ENCODE measurements at regions not wholly inside any gene's neighbourhood (a gene's known extent, or its start where the extent isn't known, plus 50 kb on each side); places are given as distances from the start of the nearest gene placed in this dataset.
A peak's percentile ranks its signal among the peaks of the same experiment; 100 is the strongest.

- DNase-seq (ENCODE audit: insufficient read length, low spot score) (no peak), FAIRE-seq (no peak)
- TF ChIP-seq POLR2A (IDR thresholded peaks at IDR 0.05; ENCODE audit: low read depth, low read length) = no peak
Measured at GRCh38 chr3:161950318-161950868, 453.8 kb downstream of the OTOL1 start.

- no peak for FAIRE-seq
- no peak for TF ChIP-seq POLR2A (IDR thresholded peaks at IDR 0.05; ENCODE audit: low read depth, low read length)
Measured at GRCh38 chr3:161957467-161957866, 460.9 kb downstream of the OTOL1 start.

GRCh38 chr3:161964857-161965256 is 468.2 kb downstream of the OTOL1 start:
- FAIRE-seq (no peak), DNase-seq (ENCODE audit: insufficient read length, low spot score) (no peak)
- TF ChIP-seq POLR2A (IDR thresholded peaks at IDR 0.05; ENCODE audit: low read depth, low read length) = no peak

More at GRCh38 chr3:161957467-161957866, 460.9 kb downstream of the OTOL1 start:
- no peak for DNase-seq (ENCODE audit: insufficient read length, low spot score)

GRCh38 chr3:161969867-161970266 is 473.3 kb downstream of the OTOL1 start:
- DNase-seq (ENCODE audit: insufficient read length, low spot score) = no peak
- TF ChIP-seq POLR2A (IDR thresholded peaks at IDR 0.05; ENCODE audit: low read depth, low read length) = no peak
- no peak for FAIRE-seq

- no peak for TF ChIP-seq POLR2A (IDR thresholded peaks at IDR 0.05; ENCODE audit: low read depth, low read length)
- FAIRE-seq (no peak), DNase-seq (ENCODE audit: insufficient read length, low spot score) (no peak)
Measured at GRCh38 chr3:161975201-161975600, 478.6 kb downstream of the OTOL1 start.

GRCh38 chr3:161977063-161977462 is 480.5 kb downstream of the OTOL1 start:
- DNase-seq (ENCODE audit: insufficient read length, low spot score) (no peak), FAIRE-seq (peak; percentile 50)
- TF ChIP-seq POLR2A (IDR thresholded peaks at IDR 0.05; ENCODE audit: low read depth, low read length) = no peak

GRCh38 chr3:161977850-161978249 is 481.2 kb downstream of the OTOL1 start:
- no peak for TF ChIP-seq POLR2A (IDR thresholded peaks at IDR 0.05; ENCODE audit: low read depth, low read length)
- no peak for FAIRE-seq
- DNase-seq (ENCODE audit: insufficient read length, low spot score) = no peak

GRCh38 chr3:161987933-161988332 is 491.3 kb downstream of the OTOL1 start:
- TF ChIP-seq POLR2A (IDR thresholded peaks at IDR 0.05; ENCODE audit: low read depth, low read length) = no peak
- FAIRE-seq = no peak
- no peak for DNase-seq (ENCODE audit: insufficient read length, low spot score)

GRCh38 chr3:161989012-161989411 is 492.4 kb downstream of the OTOL1 start:
- no peak for DNase-seq (ENCODE audit: insufficient read length, low spot score)
- no peak for TF ChIP-seq POLR2A (IDR thresholded peaks at IDR 0.05; ENCODE audit: low read depth, low read length)
- peak; percentile 64 for FAIRE-seq

GRCh38 chr3:161990036-161990435 is 493.4 kb downstream of the OTOL1 start:
- DNase-seq (ENCODE audit: insufficient read length, low spot score) (no peak), FAIRE-seq (no peak)
- TF ChIP-seq POLR2A (IDR thresholded peaks at IDR 0.05; ENCODE audit: low read depth, low read length) = no peak

GRCh38 chr3:161991901-161992540 is 495.4 kb downstream of the OTOL1 start:
- FAIRE-seq = no peak
- TF ChIP-seq POLR2A (IDR thresholded peaks at IDR 0.05; ENCODE audit: low read depth, low read length) = no peak

GRCh38 chr3:161999846-162000245 is 503.2 kb downstream of the OTOL1 start:
- DNase-seq (ENCODE audit: insufficient read length, low spot score) (no peak), FAIRE-seq (no peak)

More at GRCh38 chr3:161991901-161992540, 495.4 kb downstream of the OTOL1 start:
- DNase-seq (ENCODE audit: insufficient read length, low spot score) = no peak

GRCh38 chr3:162007722-162008121 is 511.1 kb downstream of the OTOL1 start:
- DNase-seq (ENCODE audit: insufficient read length, low spot score) (no peak), FAIRE-seq (no peak)
- no peak for TF ChIP-seq POLR2A (IDR thresholded peaks at IDR 0.05; ENCODE audit: low read depth, low read length)

More at GRCh38 chr3:161999846-162000245, 503.2 kb downstream of the OTOL1 start:
- no peak for TF ChIP-seq POLR2A (IDR thresholded peaks at IDR 0.05; ENCODE audit: low read depth, low read length)

GRCh38 chr3:162012633-162013032 is 516.0 kb downstream of the OTOL1 start:
- TF ChIP-seq POLR2A (IDR thresholded peaks at IDR 0.05; ENCODE audit: low read depth, low read length) = no peak
- FAIRE-seq (peak; percentile 53), DNase-seq (ENCODE audit: insufficient read length, low spot score) (no peak)

GRCh38 chr3:162014284-162014683 is 517.7 kb downstream of the OTOL1 start:
- no peak for TF ChIP-seq POLR2A (IDR thresholded peaks at IDR 0.05; ENCODE audit: low read depth, low read length)
- FAIRE-seq (no peak), DNase-seq (ENCODE audit: insufficient read length, low spot score) (no peak)
